GM23338 (cell line): ENCODE measurements at regions not wholly inside any gene's neighbourhood (a gene's known extent, or its start where the extent isn't known, plus 50 kb on each side); places are given as distances from the start of the nearest gene placed in this dataset.

ENCODE experiments used
- ATAC-seq: fragments of 200-7000 bp; cut with Tn5 transposase; 3 replicates; pipeline ENCODE4 v1.9.1; 2020
- DNase-seq: peaks from one replicate; pipeline ENCODE4 v3.0.0-alpha.2; 2015; ENCODE audit warnings: low spot score
- H2AFZ ChIP-seq: fragments of 200-600 bp; sonication (generic); 2 replicates; pipeline ENCODE4 v1.8.0; 2016; ENCODE audit warnings: antibody characterized with exemption, mild to moderate bottlenecking, moderate library complexity
- H3F3A ChIP-seq: fragments of 200-600 bp; sonication (generic); replicated peaks from 2 replicates; pipeline ENCODE4 v1.8.0; 2017; ENCODE audit warnings: antibody characterized with exemption, mixed run types, low read depth
- H3K27ac ChIP-seq: fragments of 200-600 bp; sonication (generic); 2 replicates; pipeline ENCODE4 v1.6.1; 2016; ENCODE audit warnings: low read depth
- H3K27me3 ChIP-seq: fragments of 200-600 bp; sonication (generic); 2 replicates; pipeline ENCODE4 v1.8.0; 2016; ENCODE audit warnings: mild to moderate bottlenecking, mixed run types, moderate library complexity; ENCODE audit not compliant: insufficient read depth
- H3K36me3 ChIP-seq: fragments of 200-600 bp; sonication (generic); 2 replicates; pipeline ENCODE4 v1.8.0; 2016; ENCODE audit warnings: mild to moderate bottlenecking; ENCODE audit not compliant: insufficient read depth
- H3K4me1 ChIP-seq: fragments of 200-600 bp; sonication (generic); 2 replicates; pipeline ENCODE4 v1.8.0; 2016; ENCODE audit warnings: mild to moderate bottlenecking, moderate library complexity; ENCODE audit not compliant: insufficient read depth
- H3K4me2 ChIP-seq: fragments of 200-600 bp; sonication (generic); 2 replicates; pipeline ENCODE4 v1.7.1; 2017; ENCODE audit warnings: mixed run types
- H3K4me3 ChIP-seq: fragments of 200-600 bp; sonication (generic); 2 replicates; pipeline ENCODE4 v1.6.1; 2016; ENCODE audit warnings: mixed run types
- H3K79me2 ChIP-seq: fragments of 200-600 bp; sonication (generic); replicated peaks from 2 replicates; pipeline ENCODE4 v1.8.0; 2017; ENCODE audit warnings: mild to moderate bottlenecking; ENCODE audit not compliant: insufficient read depth
- H3K9me2 ChIP-seq: fragments of 200-600 bp; sonication (generic); 2 replicates; pipeline ENCODE4 v1.8.0; 2017; ENCODE audit not compliant: insufficient read depth
- H4K20me1 ChIP-seq: fragments of 200-600 bp; sonication (generic); replicated peaks from 2 replicates; pipeline ENCODE4 v1.8.0; 2017; ENCODE audit warnings: mild to moderate bottlenecking; ENCODE audit not compliant: insufficient read depth
- H3K27ac Mint-ChIP-seq: 2 replicates; pipeline ENCODE4 v1.8.0; 2020; ENCODE audit warnings: inconsistent platforms, mild to moderate bottlenecking, moderate library complexity, mixed read lengths
- H3K27me3 Mint-ChIP-seq: 3 replicates; pipeline ENCODE4 v1.8.0; 2022; ENCODE audit warnings: low read depth, mild to moderate bottlenecking, moderate library complexity, mixed read lengths, inconsistent platforms; ENCODE audit not compliant: insufficient read depth, poor library complexity
- H3K36me3 Mint-ChIP-seq: 3 replicates; pipeline ENCODE4 v1.8.0; 2021; ENCODE audit warnings: low read depth, mild to moderate bottlenecking, inconsistent platforms, moderate library complexity, mixed read lengths
- H3K4me1 Mint-ChIP-seq: 3 replicates; pipeline ENCODE4 v1.8.0; 2020; ENCODE audit warnings: mild to moderate bottlenecking, inconsistent platforms, mixed read lengths
- H3K4me3 Mint-ChIP-seq: 3 replicates; pipeline ENCODE4 v1.8.0; 2021; ENCODE audit warnings: moderate library complexity, mild to moderate bottlenecking, inconsistent platforms, mixed read lengths
- H3K9me3 Mint-ChIP-seq: 3 replicates; pipeline ENCODE4 v1.8.0; 2020; ENCODE audit warnings: moderate library complexity, mild to moderate bottlenecking, inconsistent platforms, mixed read lengths
- CREB1 ChIP-seq: fragments of 250-450 bp; sonication (Bioruptor Pico); IDR thresholded peaks from 2 replicates; pipeline ENCODE4 v1.5.0; 2020; ENCODE audit warnings: low read depth, mild to moderate bottlenecking, moderate library complexity
- CTCF ChIP-seq, 2 experiments: fragments of 200-600 bp in 1 of 2; sonication (generic) in 1 of 2; conservative IDR thresholded peaks; 2 replicates each; pipeline versions ENCODE4 v1.5.1 to v1.6.1; 2016 to 2017; ENCODE audit warnings: antibody characterized with exemption in 2 of 2, low read depth in 2 of 2, mild to moderate bottlenecking in 2 of 2, moderate library complexity in 1 of 2
- EZH2 ChIP-seq: fragments of 200-600 bp; sonication (generic); IDR thresholded peaks from one replicate; pipeline ENCODE4 v1.8.0; 2017; ENCODE audit warnings: antibody characterized with exemption, mild to moderate bottlenecking, low read depth; ENCODE audit not compliant: unreplicated experiment
- EZH2phosphoT487 ChIP-seq: fragments of 200-600 bp; sonication (generic); IDR thresholded peaks from one replicate; pipeline ENCODE4 v1.8.1; 2018; ENCODE audit warnings: antibody characterized with exemption; ENCODE audit not compliant: unreplicated experiment
- JUNB ChIP-seq: IDR thresholded peaks from one replicate; pipeline ENCODE4 v1.6.1; 2016; ENCODE audit warnings: antibody characterized with exemption; ENCODE audit not compliant: unreplicated experiment
- NANOG ChIP-seq: IDR thresholded peaks from 2 replicates; pipeline ENCODE4 v1.6.1; 2016; ENCODE audit warnings: antibody characterized with exemption, borderline replicate concordance
- POLR2AphosphoS5 ChIP-seq: IDR thresholded peaks from 2 replicates; pipeline ENCODE4 v1.6.1; 2016; ENCODE audit warnings: antibody characterized with exemption, low read depth
- REST ChIP-seq: IDR thresholded peaks from one replicate; pipeline ENCODE4 v1.6.1; 2018; ENCODE audit warnings: antibody characterized with exemption; ENCODE audit not compliant: unreplicated experiment
- STAT1 ChIP-seq: IDR thresholded peaks from one replicate; pipeline ENCODE4 v1.6.1; 2016; ENCODE audit warnings: antibody characterized with exemption; ENCODE audit not compliant: unreplicated experiment
- ZNF114 ChIP-seq: fragments of 250-450 bp; sonication (Bioruptor Pico); IDR thresholded peaks from 2 replicates; pipeline ENCODE4 v1.5.0; 2020; ENCODE audit warnings: mild to moderate bottlenecking, moderate library complexity
- ZNF331 ChIP-seq: fragments of 250-450 bp; sonication (Bioruptor Pico); IDR thresholded peaks from 2 replicates; pipeline ENCODE4 v1.5.0; 2020; ENCODE audit warnings: low read depth, mild to moderate bottlenecking, moderate library complexity
- TF ChIP-seq, protein P1 (sequence below): fragments of 250-450 bp; sonication (Bioruptor Pico); IDR thresholded peaks from 2 replicates; pipeline ENCODE4 v1.5.0; 2020; ENCODE audit warnings: mild to moderate bottlenecking, moderate library complexity
- TF ChIP-seq, protein P2 (sequence below): IDR thresholded peaks from 2 replicates; pipeline ENCODE4 v1.6.1; 2016; ENCODE audit warnings: antibody characterized with exemption

DNA sequence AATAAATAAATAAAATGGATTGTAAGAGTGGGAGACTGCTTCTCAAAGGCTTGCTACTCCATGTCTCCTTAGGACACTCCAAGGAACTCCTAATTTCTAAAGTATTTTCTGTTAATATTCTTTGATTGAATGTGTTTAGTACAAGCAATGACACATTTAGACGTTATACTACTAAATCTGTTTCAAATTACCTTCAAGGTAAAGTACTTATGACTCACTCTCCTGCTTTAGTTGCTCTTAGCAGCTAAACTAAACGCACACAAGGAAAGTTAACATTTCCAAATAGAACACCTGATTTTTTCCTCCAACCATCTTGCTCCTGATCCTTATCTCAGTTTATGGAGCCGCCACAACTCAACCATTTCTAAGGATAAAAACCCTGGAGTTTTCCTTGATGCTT, 969.8 kb upstream of the ADGRL4 start:
- no peak overlapping the region for H3K4me2 ChIP-seq
- ATAC-seq (no peak), DNase-seq (no peak)
- peaks cover 14% of the 10 kb centered on the region for H3K4me1 Mint-ChIP-seq
- no peak overlapping the region for H2AFZ ChIP-seq
- H3K27ac ChIP-seq: no peak overlapping the region
- H4K20me1 ChIP-seq: no peaks in the 10 kb centered on the region
- no peaks in the 10 kb centered on the region for H3K9me2 ChIP-seq
- no peaks in the 10 kb centered on the region for H3K36me3 Mint-ChIP-seq
- no peak for TF ChIP-seq ZNF331 (CRISPR knock-in tag)
- TF ChIP-seq REST: no peak
- no peak for TF ChIP-seq STAT1
- no peak for TF ChIP-seq NANOG
- no peak for TF ChIP-seq JUNB
- no peak for TF ChIP-seq ZNF114 (CRISPR knock-in tag)
- TF ChIP-seq, protein P1, sequence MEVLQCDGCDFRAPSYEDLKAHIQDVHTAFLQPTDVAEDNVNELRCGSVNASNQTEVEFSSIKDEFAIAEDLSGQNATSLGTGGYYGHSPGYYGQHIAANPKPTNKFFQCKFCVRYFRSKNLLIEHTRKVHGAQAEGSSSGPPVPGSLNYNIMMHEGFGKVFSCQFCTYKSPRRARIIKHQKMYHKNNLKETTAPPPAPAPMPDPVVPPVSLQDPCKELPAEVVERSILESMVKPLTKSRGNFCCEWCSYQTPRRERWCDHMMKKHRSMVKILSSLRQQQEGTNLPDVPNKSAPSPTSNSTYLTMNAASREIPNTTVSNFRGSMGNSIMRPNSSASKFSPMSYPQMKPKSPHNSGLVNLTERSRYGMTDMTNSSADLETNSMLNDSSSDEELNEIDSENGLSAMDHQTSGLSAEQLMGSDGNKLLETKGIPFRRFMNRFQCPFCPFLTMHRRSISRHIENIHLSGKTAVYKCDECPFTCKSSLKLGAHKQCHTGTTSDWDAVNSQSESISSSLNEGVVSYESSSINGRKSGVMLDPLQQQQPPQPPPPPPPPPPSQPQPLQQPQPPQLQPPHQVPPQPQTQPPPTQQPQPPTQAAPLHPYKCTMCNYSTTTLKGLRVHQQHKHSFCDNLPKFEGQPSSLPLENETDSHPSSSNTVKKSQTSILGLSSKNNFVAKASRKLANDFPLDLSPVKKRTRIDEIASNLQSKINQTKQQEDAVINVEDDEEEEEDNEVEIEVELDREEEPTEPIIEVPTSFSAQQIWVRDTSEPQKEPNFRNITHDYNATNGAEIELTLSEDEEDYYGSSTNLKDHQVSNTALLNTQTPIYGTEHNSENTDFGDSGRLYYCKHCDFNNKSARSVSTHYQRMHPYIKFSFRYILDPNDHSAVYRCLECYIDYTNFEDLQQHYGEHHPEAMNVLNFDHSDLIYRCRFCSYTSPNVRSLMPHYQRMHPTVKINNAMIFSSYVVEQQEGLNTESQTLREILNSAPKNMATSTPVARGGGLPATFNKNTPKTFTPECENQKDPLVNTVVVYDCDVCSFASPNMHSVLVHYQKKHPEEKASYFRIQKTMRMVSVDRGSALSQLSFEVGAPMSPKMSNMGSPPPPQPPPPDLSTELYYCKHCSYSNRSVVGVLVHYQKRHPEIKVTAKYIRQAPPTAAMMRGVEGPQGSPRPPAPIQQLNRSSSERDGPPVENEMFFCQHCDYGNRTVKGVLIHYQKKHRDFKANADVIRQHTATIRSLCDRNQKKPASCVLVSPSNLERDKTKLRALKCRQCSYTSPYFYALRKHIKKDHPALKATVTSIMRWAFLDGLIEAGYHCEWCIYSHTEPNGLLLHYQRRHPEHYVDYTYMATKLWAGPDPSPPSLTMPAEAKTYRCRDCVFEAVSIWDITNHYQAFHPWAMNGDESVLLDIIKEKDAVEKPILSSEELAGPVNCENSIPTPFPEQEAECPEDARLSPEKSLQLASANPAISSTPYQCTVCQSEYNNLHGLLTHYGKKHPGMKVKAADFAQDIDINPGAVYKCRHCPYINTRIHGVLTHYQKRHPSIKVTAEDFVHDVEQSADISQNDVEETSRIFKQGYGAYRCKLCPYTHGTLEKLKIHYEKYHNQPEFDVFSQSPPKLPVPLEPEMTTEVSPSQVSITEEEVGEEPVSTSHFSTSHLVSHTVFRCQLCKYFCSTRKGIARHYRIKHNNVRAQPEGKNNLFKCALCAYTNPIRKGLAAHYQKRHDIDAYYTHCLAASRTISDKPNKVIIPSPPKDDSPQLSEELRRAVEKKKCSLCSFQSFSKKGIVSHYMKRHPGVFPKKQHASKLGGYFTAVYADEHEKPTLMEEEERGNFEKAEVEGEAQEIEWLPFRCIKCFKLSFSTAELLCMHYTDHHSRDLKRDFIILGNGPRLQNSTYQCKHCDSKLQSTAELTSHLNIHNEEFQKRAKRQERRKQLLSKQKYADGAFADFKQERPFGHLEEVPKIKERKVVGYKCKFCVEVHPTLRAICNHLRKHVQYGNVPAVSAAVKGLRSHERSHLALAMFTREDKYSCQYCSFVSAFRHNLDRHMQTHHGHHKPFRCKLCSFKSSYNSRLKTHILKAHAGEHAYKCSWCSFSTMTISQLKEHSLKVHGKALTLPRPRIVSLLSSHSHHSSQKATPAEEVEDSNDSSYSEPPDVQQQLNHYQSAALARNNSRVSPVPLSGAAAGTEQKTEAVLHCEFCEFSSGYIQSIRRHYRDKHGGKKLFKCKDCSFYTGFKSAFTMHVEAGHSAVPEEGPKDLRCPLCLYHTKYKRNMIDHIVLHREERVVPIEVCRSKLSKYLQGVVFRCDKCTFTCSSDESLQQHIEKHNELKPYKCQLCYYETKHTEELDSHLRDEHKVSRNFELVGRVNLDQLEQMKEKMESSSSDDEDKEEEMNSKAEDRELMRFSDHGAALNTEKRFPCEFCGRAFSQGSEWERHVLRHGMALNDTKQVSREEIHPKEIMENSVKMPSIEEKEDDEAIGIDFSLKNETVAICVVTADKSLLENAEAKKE (CRISPR knock-in tag): no peak
- no peak for TF ChIP-seq EZH2
- TF ChIP-seq, protein P2, sequence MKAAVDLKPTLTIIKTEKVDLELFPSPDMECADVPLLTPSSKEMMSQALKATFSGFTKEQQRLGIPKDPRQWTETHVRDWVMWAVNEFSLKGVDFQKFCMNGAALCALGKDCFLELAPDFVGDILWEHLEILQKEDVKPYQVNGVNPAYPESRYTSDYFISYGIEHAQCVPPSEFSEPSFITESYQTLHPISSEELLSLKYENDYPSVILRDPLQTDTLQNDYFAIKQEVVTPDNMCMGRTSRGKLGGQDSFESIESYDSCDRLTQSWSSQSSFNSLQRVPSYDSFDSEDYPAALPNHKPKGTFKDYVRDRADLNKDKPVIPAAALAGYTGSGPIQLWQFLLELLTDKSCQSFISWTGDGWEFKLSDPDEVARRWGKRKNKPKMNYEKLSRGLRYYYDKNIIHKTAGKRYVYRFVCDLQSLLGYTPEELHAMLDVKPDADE: no peak
- no peak for TF ChIP-seq CTCF (conservative IDR thresholded peaks at IDR 0.05; ENCODE audit: low read depth in 2 of 2)
- TF ChIP-seq EZH2phosphoT487: no peak
- no peak for TF ChIP-seq POLR2AphosphoS5
- TF ChIP-seq CREB1 (CRISPR knock-in tag): no peak
- no peaks in the 10 kb centered on the region for H3K79me2 ChIP-seq
- H3K4me3 Mint-ChIP-seq: no peak overlapping the region
- no peaks in the 10 kb centered on the region for H3F3A ChIP-seq
- no peaks in the 10 kb centered on the region for H3K27me3 ChIP-seq
- no peaks in the 10 kb centered on the region for H3K36me3 ChIP-seq
- no peak overlapping the region for H3K27ac Mint-ChIP-seq
- no peaks in the 10 kb centered on the region; the same call in 2 of the 3 replicates for H3K9me3 Mint-ChIP-seq
- H3K27me3 Mint-ChIP-seq: no peaks in the 10 kb centered on the region
- H3K4me1 ChIP-seq: peaks cover 20% of the 10 kb centered on the region
- no peak overlapping the region for H3K4me3 ChIP-seq
